ENCODE measurements at regions not wholly inside any gene's neighbourhood (a gene's known extent, or its start where the extent isn't known, plus 50 kb on each side); places are given as distances from the start of the nearest gene placed in this dataset.

DNA sequence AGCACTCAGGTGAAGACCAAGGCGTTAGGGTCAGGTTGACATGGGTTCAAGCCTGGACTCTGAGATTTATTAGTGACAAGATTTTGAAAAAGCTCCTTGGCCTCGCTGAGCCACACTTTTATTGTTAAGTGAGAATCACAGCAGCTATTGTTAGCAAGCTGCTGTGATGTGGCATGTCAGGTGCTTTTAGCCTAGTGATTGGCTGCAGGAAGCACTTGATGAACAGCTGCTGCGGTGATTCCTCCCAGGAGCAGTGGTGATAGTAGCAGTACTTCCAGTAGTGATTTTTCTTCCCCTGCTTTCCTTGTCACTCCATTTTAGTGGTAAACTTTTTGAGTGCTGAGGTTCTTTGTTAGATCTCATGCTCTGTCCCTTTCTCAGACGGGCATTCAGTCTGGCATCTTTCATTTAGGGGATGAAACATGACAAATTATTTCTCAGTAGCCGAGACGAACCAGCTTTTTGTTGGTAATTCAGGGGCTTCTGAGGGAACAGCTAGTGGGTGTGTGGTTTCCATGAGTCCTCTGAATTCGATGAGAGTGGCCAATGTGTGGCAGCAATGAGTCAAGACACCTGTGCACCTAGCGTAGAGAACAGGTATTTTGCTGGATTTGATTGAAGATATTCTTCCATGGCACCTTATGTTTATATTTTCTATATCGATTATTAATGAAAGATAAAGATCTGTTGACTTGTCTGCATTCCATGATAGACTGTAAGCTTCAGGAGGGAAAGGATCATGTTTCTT lies 696.7 kb downstream of the DHX35 start:
- Mint-ChIP-seq H3K27ac (ENCODE audit: unreplicated experiment) (no peak overlapping the region), H3K27me3 (ENCODE audit: low read depth) (no peaks in the 10 kb centered on the region), H3K4me3 (ENCODE audit: unreplicated experiment) (no peak overlapping the region), H3K9me3 (ENCODE audit: low read depth) (peaks cover 6% of the 10 kb centered on the region), H3K36me3 (ENCODE audit: low read depth) (no peaks in the 10 kb centered on the region), H3K4me1 (ENCODE audit: low read depth) (peaks cover 48% of the 10 kb centered on the region)
- TF ChIP-seq, protein P1, sequence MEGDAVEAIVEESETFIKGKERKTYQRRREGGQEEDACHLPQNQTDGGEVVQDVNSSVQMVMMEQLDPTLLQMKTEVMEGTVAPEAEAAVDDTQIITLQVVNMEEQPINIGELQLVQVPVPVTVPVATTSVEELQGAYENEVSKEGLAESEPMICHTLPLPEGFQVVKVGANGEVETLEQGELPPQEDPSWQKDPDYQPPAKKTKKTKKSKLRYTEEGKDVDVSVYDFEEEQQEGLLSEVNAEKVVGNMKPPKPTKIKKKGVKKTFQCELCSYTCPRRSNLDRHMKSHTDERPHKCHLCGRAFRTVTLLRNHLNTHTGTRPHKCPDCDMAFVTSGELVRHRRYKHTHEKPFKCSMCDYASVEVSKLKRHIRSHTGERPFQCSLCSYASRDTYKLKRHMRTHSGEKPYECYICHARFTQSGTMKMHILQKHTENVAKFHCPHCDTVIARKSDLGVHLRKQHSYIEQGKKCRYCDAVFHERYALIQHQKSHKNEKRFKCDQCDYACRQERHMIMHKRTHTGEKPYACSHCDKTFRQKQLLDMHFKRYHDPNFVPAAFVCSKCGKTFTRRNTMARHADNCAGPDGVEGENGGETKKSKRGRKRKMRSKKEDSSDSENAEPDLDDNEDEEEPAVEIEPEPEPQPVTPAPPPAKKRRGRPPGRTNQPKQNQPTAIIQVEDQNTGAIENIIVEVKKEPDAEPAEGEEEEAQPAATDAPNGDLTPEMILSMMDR (IDR thresholded peaks at IDR 0.05): no peak
- no peak for DNase-seq (ENCODE audit: low spot score)

DNA sequence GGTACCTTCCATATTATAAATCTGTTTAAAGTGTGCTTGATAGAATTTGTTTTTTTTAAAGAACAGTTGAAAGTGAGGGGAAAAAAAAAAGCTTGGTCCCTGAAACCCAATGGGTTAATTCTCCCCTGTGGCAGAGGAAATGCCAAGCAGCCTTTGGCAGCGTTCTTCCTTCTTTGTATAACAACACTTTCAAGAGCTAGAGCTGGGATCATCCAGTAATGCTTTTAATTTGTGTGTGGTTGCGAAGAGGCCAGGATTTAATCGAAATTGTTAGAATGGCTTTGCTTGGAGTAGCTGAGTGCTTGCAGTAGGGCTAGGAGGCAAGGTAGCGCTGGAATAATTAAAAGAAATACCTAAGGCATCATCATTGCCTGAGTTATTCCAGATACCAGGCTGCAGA lies 692.0 kb downstream of the DHX35 start:
- no peak overlapping the region for H3K4me3 Mint-ChIP-seq (ENCODE audit: unreplicated experiment)

DNA sequence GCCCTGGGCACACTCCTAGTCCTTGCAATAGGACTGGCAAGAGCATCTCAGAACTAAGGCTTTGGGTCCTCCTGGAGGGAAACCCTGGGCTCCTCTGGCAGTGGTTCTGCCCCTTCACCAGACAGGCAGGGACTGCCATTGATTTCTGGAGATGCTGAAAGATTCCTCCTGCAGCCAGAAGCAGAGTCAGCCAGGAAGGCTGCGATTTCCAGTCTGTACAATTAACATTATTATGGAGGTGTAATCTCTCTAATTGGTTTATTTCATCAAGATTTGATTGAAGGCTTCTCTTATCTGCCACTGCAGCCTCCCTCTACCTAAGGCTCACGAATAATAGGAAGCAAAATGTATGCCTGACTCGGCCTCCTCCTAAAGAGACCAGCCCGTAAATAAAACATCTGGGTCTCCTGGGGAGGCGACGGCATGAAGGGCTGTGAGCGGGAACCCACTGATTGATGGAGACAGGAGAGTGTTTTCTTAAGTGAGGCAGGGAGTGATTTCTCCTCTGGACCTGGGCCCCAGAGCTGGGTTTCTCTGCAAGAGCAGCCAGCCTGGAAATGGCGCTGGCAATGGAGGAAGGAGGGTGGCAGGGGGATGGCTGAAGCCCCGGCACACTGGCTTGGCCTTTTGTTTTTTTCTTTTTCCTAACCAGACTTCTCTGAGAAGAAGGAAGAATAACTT lies 689.6 kb downstream of the DHX35 start:
- Mint-ChIP-seq H3K9me3 (ENCODE audit: low read depth) (no peaks in the 10 kb centered on the region), H3K4me1 (ENCODE audit: low read depth) (peaks cover 13% of the 10 kb centered on the region), H3K36me3 (ENCODE audit: low read depth) (no peaks in the 10 kb centered on the region), H3K4me3 (ENCODE audit: unreplicated experiment) (no peak overlapping the region), H3K27ac (ENCODE audit: unreplicated experiment) (no peak overlapping the region), H3K27me3 (ENCODE audit: low read depth) (no peaks in the 10 kb centered on the region)
- no peak for DNase-seq (ENCODE audit: low spot score)
- TF ChIP-seq, protein P1 (IDR thresholded peaks at IDR 0.05): no peak

More for the DNA sequence above, 692.0 kb downstream of the DHX35 start:
- TF ChIP-seq, protein P1 (IDR thresholded peaks at IDR 0.05): no peak
- Mint-ChIP-seq H3K27me3 (ENCODE audit: low read depth) (no peaks in the 10 kb centered on the region), H3K27ac (ENCODE audit: unreplicated experiment) (no peak overlapping the region), H3K36me3 (ENCODE audit: low read depth) (no peaks in the 10 kb centered on the region), H3K9me3 (ENCODE audit: low read depth) (no peaks in the 10 kb centered on the region), H3K4me1 (ENCODE audit: low read depth) (peaks cover 14% of the 10 kb centered on the region)
- no peak for DNase-seq (ENCODE audit: low spot score)

DNA sequence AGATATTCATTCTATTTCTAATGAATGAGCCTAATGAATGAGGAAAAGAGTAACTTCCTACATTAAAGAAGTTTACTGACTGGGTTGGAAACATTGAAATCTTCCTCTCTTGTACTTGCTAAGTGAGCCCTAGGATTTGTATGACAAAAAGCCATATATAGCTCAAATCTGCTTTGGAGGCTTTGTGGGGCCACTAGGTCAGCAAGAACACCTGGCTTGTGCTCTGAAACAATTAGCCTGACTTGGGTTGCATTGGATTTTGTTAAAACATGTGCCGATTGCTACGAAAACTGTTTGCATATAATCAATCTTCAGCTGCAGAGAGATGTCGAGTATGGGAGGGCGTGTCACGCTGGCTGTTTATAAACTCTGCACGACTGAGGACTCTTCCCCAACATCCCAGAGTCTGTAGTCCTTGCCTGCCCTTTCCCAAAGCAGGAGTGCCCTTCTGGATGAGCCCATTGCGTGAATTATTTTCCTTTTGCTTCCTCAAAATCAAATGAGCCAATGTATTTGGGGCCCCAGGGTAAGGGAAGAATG lies 684.8 kb downstream of the DHX35 start:
- TF ChIP-seq, protein P1 (IDR thresholded peaks at IDR 0.05): no peak
- H3K27me3 Mint-ChIP-seq (ENCODE audit: low read depth): no peaks in the 10 kb centered on the region
- H3K4me1 Mint-ChIP-seq (ENCODE audit: low read depth): no peaks in the 10 kb centered on the region
- DNase-seq (ENCODE audit: low spot score): no peak
- no peaks in the 10 kb centered on the region for H3K36me3 Mint-ChIP-seq (ENCODE audit: low read depth)
- H3K27ac Mint-ChIP-seq (ENCODE audit: unreplicated experiment): no peak overlapping the region
- no peak overlapping the region for H3K4me3 Mint-ChIP-seq (ENCODE audit: unreplicated experiment)
- no peaks in the 10 kb centered on the region for H3K9me3 Mint-ChIP-seq (ENCODE audit: low read depth)

DNA sequence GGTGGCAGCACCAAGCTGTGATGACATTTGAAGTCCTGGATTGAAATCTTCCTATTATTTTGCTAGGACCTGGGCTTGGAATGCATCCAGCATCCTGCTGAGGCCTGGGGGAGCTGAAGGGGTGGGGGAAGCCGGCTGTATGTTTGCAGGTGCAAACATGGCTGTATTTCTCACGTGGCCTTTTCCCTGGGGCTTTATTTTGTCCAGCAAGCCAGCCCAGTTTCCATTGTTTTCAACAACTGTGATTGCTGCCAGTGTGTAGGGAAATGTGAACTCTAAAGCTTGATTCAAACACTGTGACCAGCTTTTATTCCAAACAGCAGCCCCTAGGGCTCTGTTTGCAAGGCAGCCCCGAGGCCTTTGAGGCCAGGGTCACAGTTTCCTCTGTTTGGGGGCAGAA lies 683.0 kb downstream of the DHX35 start:
- Mint-ChIP-seq H3K9me3 (ENCODE audit: low read depth) (no peaks in the 10 kb centered on the region), H3K36me3 (ENCODE audit: low read depth) (peaks cover under 1% of the 10 kb centered on the region), H3K4me3 (ENCODE audit: unreplicated experiment) (no peak overlapping the region), H3K4me1 (ENCODE audit: low read depth) (no peaks in the 10 kb centered on the region), H3K27me3 (ENCODE audit: low read depth) (peaks cover under 1% of the 10 kb centered on the region), H3K27ac (ENCODE audit: unreplicated experiment) (no peak overlapping the region)
- TF ChIP-seq, protein P1 (IDR thresholded peaks at IDR 0.05): no peak
- no peak for DNase-seq (ENCODE audit: low spot score)

Measured in chondrocyte (in vitro differentiated cells).